Activated CD4-positive, alpha-beta memory T cell treated with anti-CD3 and anti-CD28 coated beads for 36 hours (primary cell): ENCODE measurements at regions not wholly inside any gene's neighbourhood (a gene's known extent, or its start where the extent isn't known, plus 50 kb on each side); places are given as distances from the start of the nearest gene placed in this dataset.

Source experiments
- CTCF ChIA-PET: fragments of 350-600 bp; sonication (Branson Sonifier 250); formaldehyde crosslinking; loops from one replicate; lab custom pipeline; 2021; ENCODE audit warnings: antibody characterized with exemption, inconsistent platforms; lab: Charles Lee
- POLR2A ChIA-PET: fragments of 350-600 bp; sonication (Branson Sonifier 250); formaldehyde crosslinking; loops from one replicate; lab custom pipeline; 2021; ENCODE audit warnings: antibody characterized with exemption; lab: Charles Lee
- DNase-seq: peaks from one replicate; pipeline ENCODE4 v3.0.0-alpha.2; 2020
- H3K27ac Mint-ChIP-seq: one replicate; pipeline ENCODE4 v1.8.0; 2021; ENCODE audit warnings: mixed read lengths
- H3K27me3 Mint-ChIP-seq: one replicate; pipeline ENCODE4 v1.8.0; 2021; ENCODE audit warnings: mixed read lengths
- H3K36me3 Mint-ChIP-seq: one replicate; pipeline ENCODE4 v1.8.0; 2021; ENCODE audit warnings: mixed read lengths
- H3K4me1 Mint-ChIP-seq: one replicate; pipeline ENCODE4 v1.8.0; 2021; ENCODE audit warnings: low read depth, mixed read lengths
- H3K4me3 Mint-ChIP-seq: one replicate; pipeline ENCODE4 v1.8.0; 2021; ENCODE audit warnings: mild to moderate bottlenecking, mixed read lengths
- H3K9me3 Mint-ChIP-seq: one replicate; pipeline ENCODE4 v1.8.0; 2021; ENCODE audit warnings: mixed read lengths
- intact Hi-C: fragments of 100-400 bp; cut with micrococcal nuclease; formaldehyde crosslinking; loops from one replicate; pipeline ENCODE4 v1.15.1; 2023

DNA sequence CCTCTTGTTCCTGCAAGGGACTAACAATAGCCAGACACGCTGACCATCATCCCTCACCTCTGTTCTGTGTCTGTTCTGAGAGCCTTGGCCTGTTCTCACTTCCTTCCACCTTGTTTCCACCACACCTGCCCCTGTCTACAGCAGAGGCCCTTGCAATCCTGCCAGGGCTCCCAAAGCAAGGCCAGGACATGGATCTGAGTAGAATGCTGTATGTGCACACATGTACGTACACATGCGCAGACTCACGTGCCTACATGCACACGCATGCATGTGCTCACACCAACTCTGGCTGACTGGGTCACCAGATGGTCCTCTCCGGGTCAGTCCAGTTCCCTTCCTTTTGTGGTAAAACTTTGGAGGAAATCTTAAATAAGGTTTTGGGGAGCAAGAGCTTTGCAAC, 133.0 kb upstream of the C14orf180 start:
- Mint-ChIP-seq H3K27ac (no peak overlapping the region), H3K4me3 (no peak overlapping the region), H3K27me3 (peaks cover 31% of the 10 kb centered on the region), H3K4me1 (no peaks in the 10 kb centered on the region), H3K36me3 (peaks cover 5% of the 10 kb centered on the region), H3K9me3 (peaks cover 20% of the 10 kb centered on the region)
- POLR2A ChIA-PET: no interaction called here
- DNase-seq: no peak
- intact Hi-C loops: no loop called here
- CTCF ChIA-PET: no interaction called here

GRCh38 chr14:104447750-104448149, 131.8 kb upstream of the C14orf180 start:
- Mint-ChIP-seq H3K27ac (no peak overlapping the region), H3K4me1 (no peaks in the 10 kb centered on the region), H3K36me3 (peaks cover 5% of the 10 kb centered on the region), H3K9me3 (peaks cover 20% of the 10 kb centered on the region), H3K4me3 (no peak overlapping the region), H3K27me3 (peaks cover 32% of the 10 kb centered on the region)
- ChIA-PET POLR2A (no interaction called here), CTCF (no interaction called here)
- no peak for DNase-seq
- intact Hi-C loops: no loop called here

GRCh38 chr14:104448321-104448720, 131.2 kb upstream of the C14orf180 start:
- Mint-ChIP-seq H3K9me3 (peaks cover 20% of the 10 kb centered on the region), H3K27ac (no peak overlapping the region), H3K4me1 (no peaks in the 10 kb centered on the region), H3K36me3 (peaks cover 5% of the 10 kb centered on the region), H3K27me3 (peaks cover 32% of the 10 kb centered on the region), H3K4me3 (no peak overlapping the region)
- intact Hi-C loops: no loop called here
- ChIA-PET POLR2A (no interaction called here), CTCF (no interaction called here)
- DNase-seq: no peak

- POLR2A ChIA-PET: no interaction called here
- CTCF ChIA-PET: no interaction called here
- no peak overlapping the region for H3K4me3 Mint-ChIP-seq
Measured at GRCh38 chr14:104448721-104449120, 130.8 kb upstream of the C14orf180 start.

DNA sequence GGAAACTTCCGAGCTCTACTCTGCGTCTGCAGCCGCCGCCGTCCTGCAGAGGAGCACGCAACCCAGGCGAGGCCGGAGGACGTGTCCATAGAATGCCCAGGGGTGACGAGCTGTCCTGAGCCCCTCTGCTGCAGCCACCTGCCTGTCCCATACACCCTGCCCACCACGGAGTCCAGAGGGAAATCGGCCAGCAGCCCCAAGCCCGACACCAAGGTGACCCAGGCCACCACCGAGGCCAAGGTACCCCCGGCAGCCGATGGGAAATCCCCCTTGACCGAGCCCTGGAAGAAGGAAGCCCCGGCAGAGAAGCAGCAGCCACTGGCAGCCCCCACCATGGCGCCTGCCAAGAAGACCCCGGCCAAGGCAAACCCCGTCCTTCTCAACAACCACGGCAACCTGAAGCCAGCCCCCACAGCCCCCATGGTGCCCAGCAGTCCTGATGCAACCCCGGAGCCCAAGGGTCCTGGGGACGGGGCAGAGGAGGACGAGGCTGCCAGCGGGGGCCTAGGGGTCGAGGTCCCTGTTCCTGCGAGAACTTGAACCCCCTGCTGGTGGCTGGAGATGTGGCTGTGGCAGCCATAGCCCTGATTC, 128.7 kb upstream of the C14orf180 start:
- intact Hi-C loops: no loop called here
- Mint-ChIP-seq H3K36me3 (peaks cover 5% of the 10 kb centered on the region), H3K4me3 (no peak overlapping the region), H3K9me3 (peaks cover 14% of the 10 kb centered on the region), H3K27me3 (peaks cover 38% of the 10 kb centered on the region), H3K4me1 (no peaks in the 10 kb centered on the region), H3K27ac (no peak overlapping the region)
- DNase-seq: no peak
- ChIA-PET CTCF (no interaction called here), POLR2A (no interaction called here)

More at GRCh38 chr14:104448721-104449120, 130.8 kb upstream of the C14orf180 start:
- intact Hi-C loops: no loop called here
- Mint-ChIP-seq H3K27ac (no peak overlapping the region), H3K36me3 (peaks cover 5% of the 10 kb centered on the region), H3K4me1 (no peaks in the 10 kb centered on the region), H3K27me3 (peaks cover 32% of the 10 kb centered on the region), H3K9me3 (peaks cover 20% of the 10 kb centered on the region)
- no peak for DNase-seq

- peaks cover 38% of the 10 kb centered on the region for H3K27me3 Mint-ChIP-seq
- no peaks in the 10 kb centered on the region for H3K4me1 Mint-ChIP-seq
- intact Hi-C loops: no loop called here
- CTCF ChIA-PET: no interaction called here
- no peak overlapping the region for H3K27ac Mint-ChIP-seq
- POLR2A ChIA-PET: no interaction called here
- DNase-seq: no peak
- H3K9me3 Mint-ChIP-seq: peaks cover 14% of the 10 kb centered on the region
- H3K4me3 Mint-ChIP-seq: no peak overlapping the region
- peaks cover 5% of the 10 kb centered on the region for H3K36me3 Mint-ChIP-seq
Measured at GRCh38 chr14:104451474-104451873, 128.1 kb upstream of the C14orf180 start.

GRCh38 chr14:104458845-104459244, 120.7 kb upstream of the C14orf180 start:
- no peaks in the 10 kb centered on the region for H3K9me3 Mint-ChIP-seq
- ChIA-PET CTCF (no interaction called here), POLR2A (no interaction called here)
- peaks cover 46% of the 10 kb centered on the region for H3K27me3 Mint-ChIP-seq
- intact Hi-C loops: no loop called here
- H3K4me3 Mint-ChIP-seq: no peak overlapping the region
- H3K36me3 Mint-ChIP-seq: no peaks in the 10 kb centered on the region
- DNase-seq: no peak
- peaks cover 11% of the 10 kb centered on the region for H3K4me1 Mint-ChIP-seq
- no peak overlapping the region for H3K27ac Mint-ChIP-seq

DNA sequence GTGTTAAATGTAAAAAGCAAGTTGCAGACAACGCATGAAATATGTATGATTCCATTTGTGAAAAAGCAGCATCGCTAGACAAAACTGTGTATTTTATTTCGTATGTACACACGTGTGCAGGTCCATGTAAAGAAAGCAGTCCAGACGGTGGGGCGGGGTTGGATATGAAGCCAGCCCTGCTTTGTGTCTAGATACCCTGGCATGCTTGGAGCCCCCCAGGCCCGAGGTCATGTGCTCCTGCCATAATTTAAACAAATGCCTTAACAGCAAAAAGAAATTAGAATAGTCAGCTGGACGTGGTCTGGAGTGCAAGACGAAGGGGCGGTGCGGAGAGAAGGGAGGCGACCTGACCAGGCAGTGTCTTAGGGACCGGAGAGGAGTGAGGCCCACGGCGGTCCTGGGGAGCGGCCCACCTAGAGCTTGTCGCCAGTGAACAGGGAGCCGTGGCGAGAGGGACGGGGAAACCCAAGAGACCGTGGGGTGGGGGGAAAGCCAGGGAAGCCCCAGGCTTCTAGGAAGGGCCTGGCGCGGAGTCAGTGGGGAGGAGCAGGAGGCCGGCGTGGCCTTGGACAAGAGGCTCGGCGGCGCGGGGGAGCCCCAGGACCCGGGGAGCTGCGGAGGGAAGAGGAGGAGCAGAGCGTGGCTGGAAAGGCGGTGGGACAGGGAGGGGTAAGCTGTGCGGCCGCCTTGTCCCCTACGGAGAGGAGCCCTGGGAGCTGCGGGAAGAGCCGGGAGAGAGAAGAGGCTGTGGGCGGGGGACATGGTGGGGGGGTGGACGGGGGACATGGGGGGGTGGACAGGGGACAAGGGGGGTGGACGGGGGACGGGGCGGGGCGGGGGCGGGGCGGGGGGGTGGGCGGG, 118.5 kb upstream of the C14orf180 start:
- H3K27ac Mint-ChIP-seq: no peak overlapping the region
- no peak overlapping the region for H3K4me3 Mint-ChIP-seq
- H3K9me3 Mint-ChIP-seq: no peaks in the 10 kb centered on the region
- ChIA-PET POLR2A (no interaction called here), CTCF (no interaction called here)
- no peaks in the 10 kb centered on the region for H3K36me3 Mint-ChIP-seq
- intact Hi-C loops: no loop called here
- H3K4me1 Mint-ChIP-seq: peaks cover 11% of the 10 kb centered on the region
- peaks cover 42% of the 10 kb centered on the region for H3K27me3 Mint-ChIP-seq
- no peak for DNase-seq

GRCh38 chr14:104461676-104462449, 117.7 kb upstream of the C14orf180 start:
- Mint-ChIP-seq H3K36me3 (no peaks in the 10 kb centered on the region), H3K9me3 (no peaks in the 10 kb centered on the region), H3K27ac (no peak overlapping the region), H3K27me3 (peaks cover 42% of the 10 kb centered on the region), H3K4me1 (peaks cover 11% of the 10 kb centered on the region), H3K4me3 (no peak overlapping the region)
- ChIA-PET CTCF (no interaction called here), POLR2A (no interaction called here)
- intact Hi-C loops: no loop called here
- no peak for DNase-seq

DNA sequence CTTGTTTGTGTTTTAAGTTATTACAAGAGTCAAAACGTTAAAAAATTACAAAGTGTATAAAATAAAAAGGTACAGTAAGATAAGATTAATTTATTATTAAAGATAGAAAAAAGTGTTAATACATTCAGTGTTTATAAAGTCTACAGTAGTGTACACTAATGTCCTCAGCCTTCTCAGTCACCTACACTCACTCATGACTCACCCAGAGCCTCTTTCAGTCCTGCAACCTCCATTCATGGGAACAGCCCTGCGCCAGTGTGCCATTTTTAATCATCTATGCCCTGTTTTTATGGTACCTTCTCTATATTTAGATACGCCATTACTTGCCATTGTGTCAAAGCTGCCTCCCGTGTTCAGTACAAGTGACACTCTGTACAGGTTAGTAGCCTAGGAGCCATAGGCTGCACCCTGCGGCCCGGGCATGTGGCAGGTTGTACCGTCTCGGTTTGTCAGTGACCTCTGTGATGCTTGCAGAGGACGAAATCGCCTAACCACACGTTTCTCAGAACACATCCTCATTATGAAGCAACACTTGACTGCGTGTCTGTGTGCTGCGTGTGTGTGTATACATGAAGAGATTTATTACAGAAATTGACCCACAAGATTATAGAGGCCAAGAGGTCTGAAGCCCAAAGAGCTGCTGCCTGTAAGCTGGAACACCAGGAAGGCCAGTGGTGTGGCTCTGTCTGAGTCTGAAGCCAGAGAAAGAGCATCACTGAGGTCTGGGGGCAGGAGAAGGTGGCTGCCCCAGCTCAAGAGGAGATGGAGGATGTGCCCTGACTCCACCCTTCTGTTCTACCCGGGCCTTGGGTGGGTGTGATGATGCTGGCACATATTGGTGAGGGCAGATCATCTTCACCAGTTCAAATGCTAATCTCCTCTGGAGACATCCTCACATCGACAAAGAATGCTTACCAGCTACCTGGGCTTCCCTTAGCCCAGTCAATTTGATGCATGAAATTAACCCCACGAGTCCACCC, 116.6 kb upstream of the C14orf180 start:
- peaks cover 11% of the 10 kb centered on the region for H3K4me1 Mint-ChIP-seq
- POLR2A ChIA-PET: no interaction called here
- H3K9me3 Mint-ChIP-seq: no peaks in the 10 kb centered on the region
- H3K36me3 Mint-ChIP-seq: no peaks in the 10 kb centered on the region
- CTCF ChIA-PET: no interaction called here
- DNase-seq: no peak
- H3K4me3 Mint-ChIP-seq: no peak overlapping the region
- H3K27ac Mint-ChIP-seq: no peak overlapping the region
- intact Hi-C loops: no loop called here
- peaks cover 39% of the 10 kb centered on the region for H3K27me3 Mint-ChIP-seq

DNA sequence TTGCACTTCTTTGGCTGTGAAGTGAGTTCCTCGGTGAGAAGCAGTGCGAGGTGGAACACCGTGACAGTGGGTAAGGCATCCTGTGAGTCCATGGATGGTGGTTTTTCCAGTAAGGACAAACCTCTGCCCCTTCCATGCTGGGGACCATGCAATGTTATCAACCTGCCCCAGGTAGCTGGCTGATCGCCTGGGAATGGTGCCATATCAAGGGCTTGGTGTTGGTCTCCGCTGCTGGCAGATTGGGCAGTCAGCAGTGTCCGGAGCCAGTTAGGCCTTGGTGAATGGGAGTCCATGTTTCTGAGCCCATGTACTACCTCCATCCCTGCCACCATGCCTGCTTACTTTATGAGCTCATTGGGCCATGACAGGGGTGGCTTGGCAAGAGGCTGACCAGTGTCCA, 114.7 kb upstream of the C14orf180 start:
- no peaks in the 10 kb centered on the region for H3K36me3 Mint-ChIP-seq
- H3K27me3 Mint-ChIP-seq: peaks cover 27% of the 10 kb centered on the region
- H3K9me3 Mint-ChIP-seq: no peaks in the 10 kb centered on the region
- intact Hi-C loops: no loop called here
- H3K4me3 Mint-ChIP-seq: no peak overlapping the region
- DNase-seq: no peak
- H3K27ac Mint-ChIP-seq: no peak overlapping the region
- POLR2A ChIA-PET: no interaction called here
- H3K4me1 Mint-ChIP-seq: peaks cover 11% of the 10 kb centered on the region
- CTCF ChIA-PET: no interaction called here
